CD4-positive, alpha-beta T cell treated with Interleukin-1 beta for 1 hour (primary cell): ENCODE measurements at regions not wholly inside any gene's neighbourhood (a gene's known extent, or its start where the extent isn't known, plus 50 kb on each side); places are given as distances from the start of the nearest gene placed in this dataset.
"Not testable (repeated sequence)": the region's sequence is repeated elsewhere in the genome, so short reads cannot be mapped to it uniquely, and the experiment has no call there.

ENCODE experiments used
- DNase-seq, 2 donors: peaks; one replicate each; pipeline ENCODE4 v3.0.0-alpha.2; 2020 to 2022

DNA sequence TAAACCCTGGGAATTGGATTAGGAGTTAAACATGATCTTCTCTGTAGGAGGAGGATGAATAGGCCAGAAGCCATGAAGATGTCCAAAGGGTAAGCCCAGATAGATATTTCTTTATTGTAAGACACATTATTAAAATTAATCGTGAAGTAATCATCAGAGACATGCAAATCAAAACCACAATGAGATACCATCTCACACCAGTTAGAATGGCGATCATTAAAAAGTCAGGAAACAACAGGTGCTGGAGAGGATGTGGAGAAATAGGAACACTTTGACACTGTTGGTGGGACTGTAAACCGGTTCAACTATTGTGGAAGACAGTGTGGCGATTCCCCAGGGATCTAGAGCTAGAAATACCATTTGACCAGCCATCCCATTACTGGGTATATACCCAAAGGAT is 741.2 kb upstream of the ZNF608 start:
- not testable (repeated sequence) for DNase-seq

DNA sequence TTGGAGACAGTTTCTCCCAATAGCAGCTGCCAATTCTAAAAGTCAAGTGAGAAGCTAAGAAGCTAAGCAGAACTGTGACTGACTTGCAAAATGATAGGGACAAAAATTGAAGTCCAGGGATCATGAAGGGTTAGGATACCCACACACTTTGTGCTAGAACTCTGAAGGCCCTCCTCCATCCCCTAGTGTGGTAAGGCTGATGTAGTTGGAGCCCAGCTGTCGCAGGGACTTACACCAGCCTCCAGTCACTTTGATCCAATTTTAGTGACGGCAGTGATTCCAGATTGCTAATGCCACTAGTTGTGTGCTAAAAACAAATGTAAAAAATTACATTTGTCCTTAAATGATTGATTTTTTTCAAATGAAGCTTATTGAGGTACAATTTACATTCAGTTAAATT is 742.7 kb upstream of the ZNF608 start:
- no peak for DNase-seq

DNA sequence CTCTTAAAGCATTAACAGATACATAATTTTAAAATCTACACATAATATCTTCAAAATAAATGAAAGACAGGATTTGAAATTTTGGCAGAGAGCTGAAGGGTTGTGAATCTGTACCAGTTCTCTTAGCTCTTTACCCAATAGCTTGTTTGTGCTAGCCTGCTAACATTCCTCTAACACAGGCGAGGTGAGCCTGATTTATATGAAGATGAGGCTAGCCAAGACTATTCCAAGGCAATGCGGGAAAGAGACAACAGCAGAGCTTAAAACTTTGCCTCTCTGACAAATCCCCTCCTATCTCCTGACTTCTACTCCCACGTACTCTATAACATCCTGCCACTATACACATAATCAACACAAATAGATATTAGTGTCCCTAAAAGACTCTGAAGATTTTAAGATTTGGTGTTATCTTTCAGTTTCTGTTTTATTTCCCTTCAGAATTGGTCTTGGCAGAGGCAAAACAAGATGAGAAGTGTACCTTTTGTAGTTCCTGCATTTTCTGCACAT is 745.6 kb upstream of the ZNF608 start:
- DNase-seq: no peak

DNA sequence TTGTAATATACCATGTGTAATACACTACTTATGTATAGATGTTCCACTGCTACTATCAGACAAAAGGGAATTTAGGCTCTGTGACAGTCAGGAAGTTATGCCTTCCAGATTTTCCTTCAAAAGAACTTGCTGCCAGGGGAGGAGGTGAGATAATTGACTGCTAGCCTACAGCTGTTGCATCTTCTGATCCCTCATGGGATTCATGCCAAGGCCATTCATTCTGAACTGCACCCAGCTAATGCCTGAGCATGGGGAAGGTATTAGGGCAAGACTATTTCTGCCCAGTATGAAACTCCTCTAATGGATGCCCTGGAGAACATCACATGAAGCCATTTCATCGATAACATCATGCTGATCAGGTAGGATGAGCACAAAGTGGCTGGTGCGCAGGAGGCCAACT is 746.5 kb upstream of the ZNF608 start:
- no peak for DNase-seq

DNA sequence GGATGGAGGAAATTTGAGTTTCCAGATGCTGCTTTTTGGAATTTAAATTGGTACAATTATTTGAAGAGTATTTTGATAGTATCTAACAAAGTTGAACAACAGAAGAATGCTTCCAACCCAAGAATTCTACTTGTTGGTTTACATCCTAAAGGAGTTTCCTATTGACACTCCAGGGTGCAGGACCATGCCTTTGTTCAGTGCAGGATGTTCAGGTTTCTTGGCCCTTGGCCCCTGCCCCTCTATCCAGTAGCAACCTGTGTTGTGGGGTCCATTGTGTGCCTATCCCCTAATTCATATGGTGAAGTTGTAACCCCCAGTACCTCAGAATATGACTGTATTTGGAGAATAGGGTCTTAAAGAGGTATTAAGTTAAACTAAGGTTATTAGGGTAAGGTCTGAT is 750.0 kb upstream of the ZNF608 start:
- DNase-seq: no peak

DNA sequence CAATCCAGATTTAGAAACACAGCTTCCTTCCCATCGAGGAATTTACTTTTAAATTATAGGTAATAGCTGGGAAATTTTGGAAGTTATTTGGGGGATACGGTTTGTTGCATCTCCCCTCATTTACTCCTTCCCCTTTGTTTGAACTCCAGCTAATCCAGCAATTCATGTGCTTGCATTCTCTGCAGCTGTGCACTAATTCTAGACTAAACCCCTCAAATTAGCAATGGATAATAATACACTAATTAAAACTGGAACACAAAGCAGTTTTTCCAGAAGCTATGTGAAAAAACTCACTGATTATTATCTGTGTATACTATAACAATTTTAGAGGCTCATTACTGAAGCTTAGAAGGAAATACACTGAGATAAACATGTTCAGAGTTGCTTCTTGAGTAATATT is 751.2 kb upstream of the ZNF608 start:
- no peak for DNase-seq

DNA sequence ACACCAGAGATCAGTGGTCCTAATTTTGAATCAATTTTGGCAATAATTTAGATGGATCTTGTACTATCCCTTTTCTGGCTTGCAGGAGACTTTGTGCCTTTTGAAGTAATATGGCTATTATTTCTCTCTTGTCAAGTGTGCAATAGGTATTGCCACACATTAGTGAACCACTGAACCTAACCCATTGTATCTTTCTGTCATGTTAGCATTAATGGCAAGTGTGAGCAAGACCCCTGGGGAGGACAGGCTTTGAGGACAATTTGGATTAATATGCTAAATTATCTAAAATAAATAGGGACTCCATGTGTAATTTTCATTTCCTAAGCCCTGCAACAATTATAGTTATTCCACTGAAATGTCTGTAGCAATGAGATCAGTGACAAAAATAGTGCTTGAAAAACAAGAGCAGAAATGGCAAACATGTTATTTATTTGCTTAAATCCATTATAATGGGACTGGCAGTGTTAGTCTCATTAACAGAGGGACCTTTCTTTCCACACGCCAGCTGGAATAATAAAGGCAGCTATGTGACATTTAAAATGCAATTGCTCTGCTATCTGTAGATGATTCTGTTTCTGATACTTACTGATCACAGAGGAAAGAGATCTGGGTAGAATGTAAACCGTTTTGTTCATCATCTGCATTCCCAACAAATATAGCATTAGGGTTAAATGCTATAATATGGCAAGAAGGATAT is 753.3 kb upstream of the ZNF608 start:
- no peak for DNase-seq

DNA sequence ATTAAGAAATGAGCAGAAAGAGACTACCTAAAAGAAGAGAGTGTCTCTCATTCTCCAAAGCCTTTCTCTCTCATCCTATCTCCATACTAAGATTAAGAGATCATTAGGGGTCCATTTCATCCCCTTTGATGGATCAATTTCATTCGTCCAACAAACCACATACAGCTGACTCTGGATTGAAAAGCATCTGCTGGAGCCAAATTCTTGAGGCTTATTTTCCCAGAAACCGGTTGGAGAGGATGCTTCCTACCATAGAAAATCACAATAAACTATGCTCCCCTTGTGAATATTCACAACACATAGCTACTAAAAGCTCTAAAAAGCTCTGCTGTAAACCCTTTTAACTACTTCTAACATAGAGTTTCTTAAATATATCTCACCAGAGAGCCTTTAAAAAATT is 755.0 kb upstream of the ZNF608 start:
- DNase-seq: no peak

DNA sequence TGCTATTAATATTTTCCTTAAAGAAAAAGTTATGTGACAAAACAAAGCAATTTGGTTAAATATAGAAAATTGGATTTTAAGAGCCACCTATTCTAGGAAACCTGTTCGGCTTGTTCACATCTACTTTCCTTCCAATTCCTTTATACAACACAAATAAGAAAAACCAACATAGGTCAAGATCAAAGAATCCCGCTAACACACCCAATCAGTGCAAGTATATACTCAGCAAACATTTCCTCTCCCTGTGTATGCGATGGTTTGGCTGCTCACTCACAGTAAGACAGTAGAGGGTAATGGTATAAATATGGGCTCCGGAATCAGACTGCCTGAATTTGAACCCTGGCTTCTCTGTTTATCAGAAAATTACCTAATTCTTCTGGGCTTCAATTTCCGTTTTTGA is 757.5 kb upstream of the ZNF608 start:
- DNase-seq: no peak

DNA sequence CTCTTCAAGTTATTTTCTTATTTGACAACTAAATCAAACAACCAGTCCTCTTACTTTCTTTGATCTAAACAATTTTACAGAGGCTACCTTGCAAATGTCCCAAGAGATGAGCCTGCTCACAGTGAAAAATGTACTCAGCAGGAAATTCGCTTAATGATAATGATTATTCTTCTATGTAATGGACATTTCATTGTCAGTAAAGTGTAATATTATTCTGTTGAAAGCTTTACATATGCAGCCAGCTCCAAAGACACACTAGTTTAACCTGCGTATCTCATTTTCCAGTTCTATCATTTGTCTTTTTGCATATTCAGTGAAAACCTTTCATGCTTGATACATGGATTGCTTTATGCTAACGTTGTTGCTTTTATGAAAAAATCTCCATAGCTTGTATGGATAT is 758.7 kb upstream of the ZNF608 start:
- no peak for DNase-seq

DNA sequence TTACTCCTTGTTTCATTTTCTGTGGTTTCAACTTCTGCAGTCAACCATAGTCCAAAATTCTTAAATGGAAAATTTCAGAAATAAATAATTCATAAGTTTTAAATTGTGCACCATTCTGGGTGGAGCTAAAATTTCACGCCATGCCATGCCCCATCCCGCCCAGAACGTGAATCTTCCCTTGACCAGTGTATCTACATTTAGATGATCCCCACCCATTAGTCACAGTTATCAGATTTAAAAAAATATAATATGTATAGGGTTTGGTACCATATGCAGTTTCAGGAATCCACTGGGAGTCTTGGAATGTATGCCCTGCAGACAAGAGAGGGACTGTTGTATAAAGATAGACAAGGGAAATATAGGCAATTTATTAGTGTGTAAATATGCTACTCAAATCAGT is 759.7 kb upstream of the ZNF608 start:
- DNase-seq: no peak

DNA sequence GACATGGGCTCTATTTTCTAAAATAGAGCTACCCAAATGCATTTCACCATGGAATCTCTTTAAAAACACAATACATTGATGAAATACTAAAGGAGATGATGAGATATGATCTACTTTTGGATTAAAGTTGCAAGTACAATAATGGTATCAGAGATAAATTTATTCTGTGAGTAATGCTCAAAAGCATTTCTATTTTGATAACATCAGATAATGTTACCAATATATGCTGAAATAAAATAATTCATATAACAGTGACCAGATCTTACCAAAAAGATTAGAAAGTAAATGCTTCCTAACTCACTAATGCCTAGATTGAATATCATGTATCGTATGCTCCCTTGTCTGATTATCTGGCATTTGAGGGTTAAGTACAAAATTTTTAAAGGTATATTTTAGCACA is 761.8 kb upstream of the ZNF608 start:
- no peak for DNase-seq

DNA sequence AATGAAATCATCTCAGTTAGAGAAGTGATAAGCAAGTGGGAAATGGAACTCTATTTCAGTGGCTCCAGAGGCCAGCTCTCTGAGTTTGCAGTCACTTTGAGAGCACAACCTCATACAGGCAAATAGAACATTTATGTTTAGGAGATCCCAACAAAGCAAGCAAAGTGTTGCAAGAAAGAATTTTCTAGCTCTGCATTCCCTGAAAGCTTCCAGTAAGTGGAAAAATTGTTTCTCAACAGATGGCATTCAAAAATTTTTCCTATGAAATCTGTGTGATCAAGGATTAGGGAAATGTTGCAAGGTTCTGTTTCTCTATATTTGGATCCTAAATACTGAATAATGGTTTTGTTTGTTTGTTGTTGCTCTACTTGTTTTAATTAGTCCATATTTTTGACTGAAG is 764.2 kb upstream of the ZNF608 start:
- no peak for DNase-seq

DNA sequence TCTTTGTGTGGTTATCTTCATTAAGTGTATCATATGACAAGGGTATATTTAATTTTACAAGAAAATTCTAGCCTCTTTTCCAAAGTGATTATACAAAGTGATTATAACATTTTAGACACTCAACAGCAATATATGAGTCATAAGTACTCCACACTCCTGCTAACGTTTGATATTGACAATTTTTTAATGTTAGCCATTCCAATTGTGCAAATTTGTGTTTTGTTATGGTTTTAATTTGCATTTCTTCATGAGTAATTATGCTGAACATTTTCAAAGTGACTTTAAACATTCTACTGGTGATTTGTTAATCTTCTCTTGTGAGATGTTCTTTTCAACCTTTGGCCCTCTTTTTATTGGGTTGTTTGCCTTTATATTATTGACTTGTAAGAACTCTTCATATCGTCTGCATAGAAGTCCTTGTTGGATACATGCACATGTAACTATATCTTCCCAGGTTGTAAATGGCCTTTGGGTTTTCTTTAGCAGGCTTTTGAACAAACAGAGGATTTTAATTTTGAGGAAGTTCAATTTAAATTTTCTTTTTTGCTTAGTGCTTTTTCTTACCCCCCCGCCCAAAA is 771.6 kb upstream of the ZNF608 start:
- DNase-seq: no peak

DNA sequence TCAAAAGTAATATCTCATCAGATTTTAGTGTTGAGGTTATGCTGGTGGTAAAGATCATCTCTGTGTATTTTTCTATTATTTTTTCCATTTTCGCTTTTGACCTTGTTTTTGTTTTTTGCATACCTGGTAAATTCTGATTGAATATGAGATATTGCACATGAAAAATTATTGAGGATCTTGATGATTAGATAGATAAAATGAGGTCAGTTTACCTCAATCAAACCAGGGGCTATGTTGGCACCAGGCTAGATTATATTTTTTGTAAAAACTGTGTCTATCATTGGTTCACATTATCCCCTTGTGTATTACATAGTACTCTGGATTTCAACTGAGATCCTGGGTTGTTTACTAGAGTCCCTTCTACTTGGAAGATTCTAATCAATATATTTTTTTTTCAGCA is 774.9 kb upstream of the ZNF608 start:
- DNase-seq: no peak

DNA sequence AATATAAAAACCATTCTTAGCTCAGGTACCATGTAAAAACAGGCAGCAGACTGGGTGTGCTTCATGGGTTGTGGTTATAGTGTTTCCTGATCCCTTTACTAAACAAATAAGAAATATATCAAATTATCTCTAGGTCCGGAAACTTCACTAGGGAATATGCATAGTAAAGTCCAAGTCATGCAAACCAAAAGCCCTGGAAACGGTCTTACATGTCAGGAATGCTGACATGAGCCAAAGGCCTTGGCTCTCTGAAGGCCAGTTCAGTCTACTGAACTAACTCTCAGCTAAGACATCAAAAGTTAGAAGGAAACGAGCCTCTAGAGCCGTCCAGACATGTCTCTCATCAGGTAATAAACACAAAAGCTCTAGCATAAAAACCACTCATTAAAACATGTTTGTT is 778.9 kb upstream of the ZNF608 start:
- DNase-seq: no peak

DNA sequence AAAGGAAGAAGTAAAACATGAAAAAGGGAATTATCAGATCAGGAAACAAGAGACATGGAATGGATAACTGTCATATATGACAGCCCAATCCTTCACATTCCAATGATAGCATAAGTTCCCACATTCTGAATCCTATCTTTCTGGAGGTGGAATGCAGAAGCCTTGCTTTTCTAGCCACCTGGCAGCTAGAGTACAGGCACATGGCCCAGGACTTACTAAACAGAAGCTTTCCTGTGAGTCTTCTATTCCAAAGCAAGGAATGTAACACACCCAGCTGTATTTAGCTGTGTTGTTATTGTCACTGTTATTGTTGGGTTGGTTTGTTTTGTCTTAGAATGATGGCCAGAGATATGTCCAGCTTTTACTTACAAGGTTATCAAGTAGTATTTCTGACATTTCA is 780.5 kb upstream of the ZNF608 start:
- no peak for DNase-seq

DNA sequence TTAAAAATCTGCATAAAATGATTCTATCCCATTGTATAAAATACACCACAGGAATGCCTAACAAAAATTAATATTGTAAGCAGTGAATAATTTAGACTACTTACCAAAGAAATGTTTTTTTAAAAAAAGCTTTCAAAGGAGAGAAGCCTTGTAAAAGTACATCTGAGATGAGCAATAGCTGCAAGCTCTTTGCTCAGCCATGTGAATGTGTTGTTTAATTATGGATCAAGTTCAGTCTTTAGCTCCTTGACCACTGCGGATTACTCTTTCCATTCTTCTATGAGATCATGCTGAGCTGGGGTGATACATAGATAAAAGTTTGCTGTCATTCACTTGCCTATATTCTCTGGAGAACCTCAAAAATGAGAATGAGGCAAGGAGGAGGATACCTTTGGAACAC is 782.4 kb upstream of the ZNF608 start:
- no peak for DNase-seq

DNA sequence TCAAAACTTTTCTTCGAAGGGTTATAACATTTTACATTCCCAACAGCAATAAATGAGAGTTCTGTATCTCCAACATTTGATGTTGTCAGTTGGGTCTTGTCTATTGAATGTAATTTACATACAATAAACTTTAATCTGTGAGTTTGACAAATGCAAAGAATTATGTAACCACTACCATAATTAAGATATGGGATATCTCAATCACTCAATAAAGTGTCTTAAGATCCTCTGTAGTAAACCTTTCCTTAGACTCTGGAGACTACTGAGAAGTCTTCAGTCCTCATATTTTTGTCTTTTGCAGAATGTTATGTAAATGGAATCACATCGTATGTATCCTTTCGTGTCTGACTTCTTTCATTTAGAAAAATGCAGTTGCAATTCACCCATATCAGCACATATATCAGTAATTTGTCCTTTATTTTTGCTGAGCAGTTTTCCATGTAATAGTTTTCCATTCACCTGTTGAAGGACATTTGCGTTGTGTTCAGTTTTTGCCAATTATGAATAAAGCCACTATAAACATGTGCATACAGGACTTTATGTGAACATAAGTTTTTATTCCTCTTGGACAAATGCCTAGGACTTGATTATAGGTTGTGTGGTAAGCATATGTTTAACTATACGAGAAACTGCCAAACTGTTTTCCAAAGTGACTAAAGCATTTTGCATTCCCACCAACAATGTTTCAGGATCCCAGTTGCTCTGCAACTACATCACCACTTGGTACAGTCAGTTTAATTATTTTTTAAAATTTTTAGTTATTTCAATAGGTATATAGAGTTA is 784.6 kb upstream of the ZNF608 start:
- DNase-seq: no peak

DNA sequence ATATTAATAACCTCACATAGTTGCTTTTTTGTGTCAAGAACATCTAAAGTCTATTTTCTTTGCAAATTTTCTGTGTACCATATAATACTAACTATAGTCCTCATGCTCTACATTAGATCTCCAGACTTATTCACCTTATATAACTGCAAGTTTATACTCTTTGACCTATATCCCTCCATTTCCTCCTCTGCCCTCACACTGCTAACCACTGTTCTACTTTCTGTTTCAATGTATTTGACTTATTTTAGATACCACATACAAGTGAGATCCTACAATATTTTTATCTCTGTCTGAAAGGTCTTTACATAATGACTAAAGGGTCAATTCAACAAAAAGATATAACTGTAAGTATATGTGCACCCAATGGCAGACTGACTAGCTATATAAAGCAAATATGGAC is 789.7 kb upstream of the ZNF608 start:
- no peak for DNase-seq

DNA sequence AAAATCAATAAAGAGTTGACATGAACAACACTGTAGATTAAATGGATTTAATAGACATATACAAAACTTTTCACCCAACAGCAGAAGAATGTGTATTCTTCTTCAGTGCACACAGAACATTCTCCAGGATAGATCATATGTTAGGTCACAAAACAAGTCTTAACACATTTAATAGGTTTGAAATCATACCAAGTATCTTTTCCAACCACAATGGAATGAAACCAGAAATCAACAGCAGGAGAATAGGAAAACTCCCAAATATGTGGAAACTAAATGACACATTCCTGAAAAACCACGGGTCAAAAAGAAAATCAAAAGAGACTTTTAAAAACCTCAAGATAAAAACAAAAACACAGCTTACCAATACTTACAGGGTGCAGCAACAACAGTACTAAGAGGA is 790.1 kb upstream of the ZNF608 start:
- no peak for DNase-seq

DNA sequence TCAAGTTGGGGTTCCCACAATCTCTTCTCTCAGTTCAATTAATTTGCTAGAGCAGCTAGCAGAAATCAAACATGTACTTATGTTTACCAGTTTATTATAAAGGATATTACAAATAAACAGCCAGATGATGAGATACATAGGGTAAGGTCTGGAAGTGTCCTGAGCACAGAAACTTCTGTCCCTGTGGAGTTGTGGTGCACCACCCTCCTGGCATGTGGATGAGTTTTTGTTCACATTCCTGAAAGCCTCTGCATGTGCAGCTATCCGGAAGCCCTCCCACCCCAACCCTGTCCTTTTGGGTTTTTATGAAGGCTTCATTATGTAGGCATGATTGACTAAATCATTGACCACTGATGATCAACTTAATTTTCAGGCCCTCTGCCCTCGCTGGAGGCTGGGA is 791.2 kb upstream of the ZNF608 start:
- DNase-seq: no peak

DNA sequence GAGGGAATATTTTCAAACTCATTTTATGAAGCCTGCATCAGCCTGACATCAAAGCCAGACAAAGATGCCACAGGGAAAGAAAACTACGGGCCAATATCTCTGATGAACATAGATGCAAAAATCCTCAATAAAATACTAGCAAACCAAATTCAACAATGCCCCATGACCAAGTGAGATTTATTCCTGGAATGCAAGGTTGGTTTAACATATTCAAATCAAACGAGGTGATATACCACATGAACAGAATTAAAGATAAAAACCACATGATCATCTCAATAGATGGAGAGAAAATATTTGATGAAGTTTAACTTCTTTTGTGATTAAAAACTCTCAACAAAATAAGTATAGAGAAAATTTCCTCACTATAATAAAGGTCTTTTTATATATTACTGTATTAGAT is 792.0 kb upstream of the ZNF608 start:
- no peak for DNase-seq

DNA sequence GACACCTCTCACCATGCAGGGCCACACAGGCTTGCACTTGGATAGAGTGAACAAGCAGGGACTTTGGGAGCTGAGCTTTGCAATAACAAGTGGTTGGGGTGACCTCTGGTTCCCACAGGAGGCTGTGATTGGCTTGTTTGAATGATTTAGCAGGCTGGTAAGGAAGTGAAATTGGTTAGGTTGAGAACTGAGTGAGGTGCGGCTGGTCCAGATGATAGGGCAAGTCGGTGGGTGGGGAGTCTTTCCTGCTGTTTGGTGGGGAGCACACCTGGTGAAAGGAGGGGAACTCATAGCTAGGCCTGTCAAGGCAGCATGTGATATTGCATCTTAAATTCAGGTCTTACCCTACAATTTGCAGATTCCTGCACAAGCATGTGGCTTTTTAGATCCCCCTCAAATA is 794.6 kb upstream of the ZNF608 start:
- DNase-seq: no peak
